HG02763 (cell line): ENCODE measurements at regions not wholly inside any gene's neighbourhood (a gene's known extent, or its start where the extent isn't known, plus 50 kb on each side); places are given as distances from the start of the nearest gene placed in this dataset.
A peak's percentile ranks its signal among the peaks of the same experiment; 100 is the strongest.
"Not testable (repeated sequence)": the region's sequence is repeated elsewhere in the genome, so short reads cannot be mapped to it uniquely, and the experiment has no call there.

ENCODE experiments used
- ATAC-seq: cut with Tn5 transposase; IDR thresholded peaks from one replicate; pipeline ENCODE4 v1.9.1; 2021; ENCODE audit warnings: mild to moderate bottlenecking, moderate library complexity; ENCODE audit not compliant: unreplicated experiment

DNA sequence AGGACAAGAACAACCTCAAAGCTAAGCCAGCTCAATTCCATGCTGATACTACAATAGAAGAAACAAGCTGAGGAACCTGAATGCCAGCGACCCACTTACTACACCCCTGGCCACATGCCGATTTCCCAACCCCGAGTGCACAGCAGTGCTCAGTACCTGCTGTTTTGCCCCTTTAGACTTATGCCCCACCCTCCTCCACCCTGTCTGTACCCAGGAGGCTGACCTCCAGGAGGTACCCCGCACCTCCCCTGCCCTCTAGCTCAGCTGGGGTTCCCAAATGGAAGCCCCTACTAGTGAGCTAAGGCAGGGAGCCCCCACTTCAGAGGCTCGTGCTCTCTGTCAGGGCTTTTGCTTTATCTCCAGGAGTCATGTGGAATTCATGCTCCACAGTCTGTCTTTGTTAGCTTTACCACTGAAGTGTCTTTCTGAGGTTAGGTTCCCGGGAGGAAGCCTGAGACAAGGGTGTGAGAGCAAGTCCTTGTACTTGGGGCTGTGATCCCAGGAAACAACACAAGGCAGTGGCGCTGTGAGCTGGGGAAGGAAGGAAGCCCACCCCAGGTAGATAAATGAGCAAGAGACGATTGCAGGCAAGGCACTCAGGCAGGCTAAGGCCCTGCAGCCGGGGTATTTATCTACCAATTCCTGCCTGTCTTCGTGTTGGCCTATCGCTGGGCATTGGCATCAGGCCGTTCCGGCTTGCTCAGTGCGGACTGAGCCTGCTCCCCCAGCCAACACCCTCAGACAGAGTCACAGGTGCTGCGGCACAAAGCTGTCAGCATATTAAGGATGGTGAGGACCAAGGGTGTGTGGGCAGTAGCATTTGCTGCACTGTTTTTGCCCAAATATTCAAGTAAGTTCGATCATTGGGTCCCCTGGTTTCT, 220.5 kb downstream of the CYP26B1 start:
- no peak for ATAC-seq

- ATAC-seq, result no peak
These were observed 221.6 kb downstream of the CYP26B1 start for GRCh38 chr2:71926089-71926447.

DNA sequence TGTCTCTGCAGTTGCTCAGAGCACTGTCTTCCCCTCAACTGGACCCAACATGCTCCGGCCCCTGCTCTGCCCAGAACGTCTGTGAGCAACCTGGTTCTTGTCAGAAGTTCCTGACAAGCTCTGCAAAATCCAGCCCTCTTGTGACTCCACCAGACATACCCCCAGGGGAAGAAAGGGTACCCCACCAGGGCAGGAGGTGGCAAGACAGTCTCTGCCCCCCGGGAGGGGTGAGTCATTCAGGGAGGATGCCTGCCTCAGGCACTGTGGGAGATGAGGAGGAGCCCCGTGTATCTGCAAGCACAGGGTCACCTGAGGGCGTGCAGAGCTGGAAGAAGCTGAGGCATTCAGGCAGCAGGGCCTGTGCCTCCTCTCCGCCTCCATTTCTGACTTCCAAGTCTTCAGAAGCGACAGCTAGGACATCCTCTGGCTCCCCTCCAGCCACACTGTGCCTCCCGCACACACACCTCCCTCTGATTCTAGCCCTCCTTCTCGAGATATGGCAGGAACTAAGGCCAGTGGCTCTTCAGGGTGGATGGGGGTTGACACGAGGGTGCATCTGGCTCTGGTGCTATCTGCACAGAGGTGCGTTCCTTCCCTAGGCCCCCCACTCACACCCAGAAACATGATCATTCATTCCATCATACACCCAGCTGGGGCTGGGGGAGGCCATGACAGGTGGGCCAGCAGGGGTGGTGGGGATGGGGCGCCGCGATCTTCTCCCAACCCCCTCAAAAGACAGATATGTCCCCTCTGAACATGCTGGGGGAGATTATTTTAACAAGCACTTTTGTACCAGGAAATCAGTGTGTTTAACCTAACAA, 222.2 kb downstream of the CYP26B1 start:
- ATAC-seq, result no peak

DNA sequence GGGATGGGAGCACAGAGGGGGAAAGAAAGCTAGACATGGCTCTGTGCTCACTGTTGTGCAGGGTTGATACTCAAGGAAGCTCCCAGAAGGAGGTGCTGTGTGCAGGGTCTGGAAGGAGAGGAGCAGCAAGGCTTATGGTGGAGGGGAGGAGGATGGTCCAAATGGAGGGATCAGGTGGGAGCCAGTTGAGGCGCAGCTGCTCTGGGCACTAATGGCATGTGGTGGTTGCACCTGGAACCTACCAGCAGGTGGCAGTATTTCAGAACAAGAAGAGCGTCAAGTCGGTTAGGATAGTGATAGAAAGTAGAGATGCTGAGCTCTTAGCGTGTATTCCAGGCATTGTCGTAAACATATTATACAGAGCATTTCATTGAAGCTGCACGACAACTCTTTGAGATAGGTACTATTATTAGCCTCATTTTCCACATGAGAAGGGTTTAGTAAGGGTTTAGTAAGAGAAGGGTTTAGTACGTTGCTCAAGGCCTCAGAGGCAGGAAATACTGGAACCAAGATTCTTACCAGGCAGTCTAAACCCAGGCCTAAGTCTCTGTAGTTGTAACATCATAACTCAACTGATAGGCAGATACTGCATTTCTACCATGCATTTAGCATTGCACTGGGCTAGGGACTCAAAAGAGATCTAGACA, 223.7 kb downstream of the CYP26B1 start:
- ATAC-seq, result peak; percentile 61

GRCh38 chr2:71923143-71923525, 224.5 kb downstream of the CYP26B1 start:
- no peak for ATAC-seq

DNA sequence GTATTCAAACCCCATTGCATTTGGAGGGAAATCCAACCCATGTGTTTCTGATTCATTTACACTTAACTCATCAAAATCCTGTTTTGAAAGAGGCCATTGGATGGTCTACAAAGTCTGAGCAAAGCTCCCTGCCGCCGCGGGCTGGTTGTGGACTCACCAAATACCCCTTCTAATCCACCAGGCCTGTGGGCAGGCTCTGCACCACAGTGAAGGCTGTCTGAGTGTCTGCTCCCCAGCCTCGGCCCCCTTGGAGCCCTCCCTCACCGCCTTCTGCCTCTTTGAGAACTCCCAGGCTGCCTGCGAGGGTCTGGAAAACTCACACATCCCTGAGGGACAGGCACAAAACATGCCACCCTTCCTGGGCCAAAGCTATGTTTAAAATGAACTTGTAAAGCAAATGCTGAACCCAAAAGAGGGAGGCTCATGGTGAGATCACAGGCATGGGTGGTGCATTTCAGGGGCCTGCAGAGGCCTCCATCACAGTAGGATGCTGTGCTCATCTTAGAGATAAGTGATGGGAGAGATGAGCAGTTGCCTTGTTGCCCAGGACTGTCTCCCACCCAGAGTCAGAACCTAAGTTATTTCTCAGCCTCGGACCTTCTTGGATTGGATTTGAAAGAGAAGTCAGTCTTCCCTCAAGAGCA, 225.0 kb downstream of the CYP26B1 start:
- no peak for ATAC-seq

GRCh38 chr2:71922091-71922490, 225.6 kb downstream of the CYP26B1 start:
- ATAC-seq, result no peak

DNA sequence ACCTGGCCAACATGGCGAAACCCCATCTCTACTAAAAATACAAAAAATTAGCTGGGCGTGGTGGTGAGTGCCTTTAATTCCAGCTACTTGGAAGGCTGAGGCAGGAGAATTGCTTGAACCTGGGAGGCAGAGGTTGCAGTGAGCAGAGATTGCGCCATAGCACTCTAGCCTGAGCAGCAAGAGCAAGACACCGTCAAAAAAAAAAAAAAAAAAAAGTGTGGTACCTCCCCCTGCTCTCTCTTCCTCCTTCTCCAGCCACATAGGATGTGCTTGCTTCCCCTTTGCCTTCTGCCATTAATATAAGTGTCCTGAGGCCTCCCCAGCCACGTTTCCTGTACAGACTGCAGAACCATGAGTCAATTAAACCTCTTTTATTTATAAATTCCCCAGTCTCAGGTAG, 226.8 kb downstream of the CYP26B1 start:
- ATAC-seq, result not testable (repeated sequence)

DNA sequence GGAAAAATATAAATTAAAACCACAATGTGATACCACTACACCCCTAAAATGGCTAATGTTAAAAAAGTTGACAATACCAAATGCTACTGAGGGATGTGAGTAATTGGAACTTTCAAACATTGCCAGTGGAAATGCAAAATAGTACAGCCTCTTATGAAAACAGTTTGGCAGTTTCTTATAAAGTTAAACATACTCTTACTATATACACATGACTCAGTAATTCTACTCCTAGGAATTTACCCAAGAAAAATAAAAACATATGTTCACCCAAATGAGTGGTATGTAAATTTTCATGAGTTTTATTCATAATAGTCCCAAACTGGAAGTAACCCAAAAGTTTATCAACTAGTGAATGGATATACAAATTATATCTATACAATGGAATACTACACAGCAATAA, 228.0 kb downstream of the CYP26B1 start:
- no peak for ATAC-seq

- ATAC-seq, result no peak
These were observed 237.4 kb downstream of the CYP26B1 start for GRCh38 chr2:71910277-71910676.

- no peak for ATAC-seq
These were observed 238.9 kb downstream of the CYP26B1 start for GRCh38 chr2:71908798-71909197.

GRCh38 chr2:71907503-71907902, 240.2 kb downstream of the CYP26B1 start:
- no peak for ATAC-seq

DNA sequence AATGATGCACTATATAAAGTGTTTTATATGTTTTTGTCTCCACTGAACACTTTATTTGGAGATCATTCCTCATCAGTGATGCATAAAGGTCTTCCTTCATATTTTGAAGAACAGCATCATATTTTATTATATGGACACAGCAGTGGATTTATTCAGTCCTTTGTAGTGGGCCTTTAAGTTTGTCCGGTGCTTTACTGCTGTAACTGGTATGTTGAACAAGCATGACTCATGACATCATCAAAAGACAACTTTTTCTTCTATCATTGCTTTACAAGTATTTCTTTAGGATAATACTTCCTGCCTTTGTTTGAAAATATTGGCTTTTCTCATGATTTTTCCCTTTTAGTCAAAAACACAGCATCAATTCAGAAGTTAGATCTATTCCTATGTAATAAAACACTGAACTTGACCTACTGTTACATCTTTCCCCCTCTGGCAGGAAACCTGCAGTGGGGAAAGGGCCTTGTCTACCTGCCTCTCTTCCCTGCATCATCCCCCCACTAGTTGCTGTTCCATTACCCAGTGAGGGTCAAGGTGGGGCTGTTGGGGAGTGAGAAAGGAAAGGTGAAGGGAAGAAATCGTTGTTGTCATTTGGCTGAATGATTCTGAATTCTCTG, 241.2 kb downstream of the CYP26B1 start:
- no peak for ATAC-seq

GRCh38 chr2:71905205-71905604, 242.5 kb downstream of the CYP26B1 start:
- ATAC-seq, result no peak

GRCh38 chr2:71903841-71904240, 243.8 kb downstream of the CYP26B1 start:
- ATAC-seq, result no peak

DNA sequence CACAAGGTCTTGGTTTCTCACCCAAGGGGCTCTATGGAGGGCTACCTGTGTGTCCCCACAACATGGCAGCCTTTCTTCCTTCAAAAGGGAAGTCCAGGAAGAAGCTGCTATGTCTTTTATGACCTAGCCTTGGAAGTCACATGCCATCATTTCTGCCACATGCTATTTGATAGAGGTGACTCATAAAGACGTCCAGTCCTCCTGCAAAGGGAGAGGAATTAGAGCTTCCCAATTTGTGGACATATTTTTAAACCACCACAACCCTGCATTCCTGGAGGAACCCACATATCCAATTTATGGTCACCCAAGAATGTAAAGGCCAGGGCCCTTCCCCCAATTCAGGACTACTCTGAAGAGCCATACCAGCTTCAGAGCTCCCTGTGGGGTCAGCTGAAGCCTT, 246.2 kb downstream of the CYP26B1 start:
- no peak for ATAC-seq

DNA sequence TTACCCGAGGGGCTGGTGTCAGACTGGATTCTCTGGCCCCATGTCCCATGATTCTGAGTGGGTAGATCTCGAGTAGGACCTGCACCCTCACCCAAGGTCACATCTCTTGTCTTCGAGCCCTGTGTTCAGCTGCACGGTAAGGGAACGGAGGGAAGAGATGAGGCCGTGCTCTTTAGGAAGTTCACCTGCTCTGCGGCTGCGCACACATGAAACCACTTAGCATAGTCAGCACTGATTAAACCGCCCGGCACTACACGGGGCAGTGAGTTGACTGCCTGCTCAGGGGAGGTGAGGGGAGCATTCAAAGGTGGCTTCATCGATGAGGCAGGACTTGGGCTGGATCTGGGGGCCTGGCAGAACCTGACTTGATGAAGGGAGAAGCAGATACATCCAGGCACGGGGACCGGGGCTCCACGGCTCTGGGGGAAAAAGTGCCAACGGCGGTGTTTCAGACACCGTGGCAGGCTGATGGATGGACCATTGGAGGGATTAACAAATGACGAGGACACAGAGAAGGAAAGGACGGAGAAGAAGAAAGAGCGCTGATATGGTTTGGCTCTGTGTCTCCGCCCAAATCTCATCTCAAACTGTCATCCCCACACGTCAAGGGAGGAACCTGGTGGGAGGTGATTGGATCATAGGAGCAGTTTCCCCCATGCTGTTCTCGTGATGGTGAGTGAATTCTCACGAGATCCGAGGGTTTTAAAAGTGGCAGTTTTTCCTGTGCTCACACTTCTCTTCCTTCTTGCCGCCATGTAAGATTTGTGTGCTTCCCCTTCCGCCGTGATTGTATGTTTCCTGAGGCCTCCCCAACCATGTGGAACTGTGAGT, 248.6 kb downstream of the CYP26B1 start:
- ATAC-seq, result no peak

GRCh38 chr2:71898375-71898774, 249.3 kb downstream of the CYP26B1 start:
- ATAC-seq, result no peak

DNA sequence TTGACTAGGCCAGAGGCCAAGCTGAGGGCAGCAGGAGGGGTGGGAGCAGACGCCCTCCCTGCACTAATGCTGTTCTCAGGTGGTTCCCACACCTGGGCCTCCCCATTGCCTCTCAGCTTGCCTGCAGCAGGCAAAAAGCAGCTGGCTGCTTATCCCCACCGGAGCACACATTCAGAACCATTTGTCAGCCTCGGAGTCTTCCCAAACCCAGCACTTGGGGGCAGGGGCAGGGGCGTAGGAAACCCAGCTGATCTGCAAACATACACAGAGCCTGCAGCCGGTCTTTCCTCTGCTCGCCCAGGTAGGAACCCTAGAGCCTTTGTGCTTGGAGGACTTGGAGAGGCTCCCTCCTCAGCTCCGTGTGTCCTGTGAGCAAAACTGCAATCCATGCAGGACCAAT, 249.8 kb downstream of the CYP26B1 start:
- no peak for ATAC-seq

DNA sequence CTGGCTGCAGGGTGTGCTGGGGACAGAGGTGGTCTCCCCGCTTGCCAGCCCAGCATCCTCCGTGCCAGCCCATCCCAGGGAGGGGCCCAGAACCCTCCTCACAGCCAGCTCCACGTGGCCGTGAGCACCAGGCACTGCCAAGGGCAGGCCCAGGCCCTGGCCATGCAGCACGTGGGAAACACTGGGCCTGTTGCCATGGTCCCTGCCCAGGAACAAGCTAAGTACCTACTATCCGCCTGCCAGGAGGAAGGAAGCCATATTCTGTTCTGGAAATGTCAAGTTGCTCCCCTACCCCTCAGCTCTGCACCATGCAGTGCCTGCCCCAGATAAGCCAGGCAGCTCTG, 250.6 kb downstream of the CYP26B1 start:
- no peak for ATAC-seq
